ENCODE measurements at regions not wholly inside any gene's neighbourhood (a gene's known extent, or its start where the extent isn't known, plus 50 kb on each side); places are given as distances from the start of the nearest gene placed in this dataset.

DNA sequence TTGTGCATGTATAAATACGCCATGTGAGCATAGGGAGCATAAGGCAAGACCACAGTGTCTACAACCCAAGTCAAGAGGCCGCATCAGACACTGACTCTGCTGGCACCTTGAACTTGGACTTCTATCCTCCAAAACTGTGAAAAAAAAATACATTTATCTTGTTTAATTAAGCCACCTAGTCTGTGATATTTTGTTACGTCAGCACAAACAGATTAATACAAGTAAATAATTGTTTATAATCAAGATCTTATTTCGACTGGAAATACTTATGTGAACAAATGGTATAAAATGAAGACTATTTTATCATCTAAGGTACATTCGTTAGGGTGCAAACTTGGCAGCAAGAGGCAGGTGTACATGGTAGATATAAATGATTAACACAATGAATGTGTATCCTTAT lies 599.3 kb upstream of the LRRC4C start:
- TF ChIP-seq POLR2AphosphoS5 (IDR thresholded peaks at IDR 0.05; ENCODE audit: low read depth, low read length) (no peak), POLR2A (IDR thresholded peaks at IDR 0.05; ENCODE audit: low read depth, low read length) (no peak), TAF1 (IDR thresholded peaks at IDR 0.05; ENCODE audit: low read depth, low read length) (no peak), SPI1 (IDR thresholded peaks at IDR 0.05; ENCODE audit: low read depth, low read length) (no peak), POU2F2 (IDR thresholded peaks at IDR 0.05; ENCODE audit: low read depth, low read length) (no peak)

Measured in GM12891 (cell line).